Subcutaneous abdominal adipose tissue (tissue), 5 donors: ENCODE measurements at regions not wholly inside any gene's neighbourhood (a gene's known extent, or its start where the extent isn't known, plus 50 kb on each side); places are given as distances from the start of the nearest gene placed in this dataset.
"Not testable (repeated sequence)": the region's sequence is repeated elsewhere in the genome, so short reads cannot be mapped to it uniquely, and the experiment has no call there.

Experiments used
- H3K27ac ChIP-seq: one replicate; pipeline ENCODE4 v1.7.0; 2013; ENCODE audit warnings: low read depth, mild to moderate bottlenecking, inconsistent platforms, low read length, moderate library complexity
- H3K27me3 ChIP-seq, 5 donors: one replicate each; pipeline ENCODE4 v1.7.0; 2013; ENCODE audit warnings: low read length in 5 of 5, inconsistent platforms in 1 of 5; ENCODE audit not compliant: control insufficient read depth in 5 of 5, insufficient read depth in 4 of 5
- H3K36me3 ChIP-seq, 5 donors: one replicate each; pipeline ENCODE4 v1.7.0; 2013; ENCODE audit warnings: low read length in 5 of 5; ENCODE audit not compliant: control insufficient read depth in 5 of 5, insufficient read depth in 5 of 5
- H3K4me1 ChIP-seq, 5 donors: one replicate each; pipeline ENCODE4 v1.7.0; 2013; ENCODE audit warnings: low read length in 5 of 5, mild to moderate bottlenecking in 3 of 5, moderate library complexity in 1 of 5; ENCODE audit not compliant: control insufficient read depth in 5 of 5, insufficient read depth in 5 of 5
- H3K4me3 ChIP-seq, 5 donors: one replicate each; pipeline ENCODE4 v1.7.0; 2013; ENCODE audit warnings: low read length in 5 of 5, low read depth in 1 of 5
- H3K9ac ChIP-seq, 5 donors: one replicate each; pipeline ENCODE4 v1.7.0; 2013; ENCODE audit warnings: low read length in 5 of 5, mild to moderate bottlenecking in 4 of 5, moderate library complexity in 3 of 5
- H3K9me3 ChIP-seq, 5 donors: one replicate each; pipeline ENCODE4 v1.7.0; 2013; ENCODE audit warnings: low read length in 5 of 5; ENCODE audit not compliant: control insufficient read depth in 5 of 5
- donor health status: healthy.
- donor health status: healthy.
- donor health status: healthy.
- donor health status: healthy.
- donor health status: healthy.

DNA sequence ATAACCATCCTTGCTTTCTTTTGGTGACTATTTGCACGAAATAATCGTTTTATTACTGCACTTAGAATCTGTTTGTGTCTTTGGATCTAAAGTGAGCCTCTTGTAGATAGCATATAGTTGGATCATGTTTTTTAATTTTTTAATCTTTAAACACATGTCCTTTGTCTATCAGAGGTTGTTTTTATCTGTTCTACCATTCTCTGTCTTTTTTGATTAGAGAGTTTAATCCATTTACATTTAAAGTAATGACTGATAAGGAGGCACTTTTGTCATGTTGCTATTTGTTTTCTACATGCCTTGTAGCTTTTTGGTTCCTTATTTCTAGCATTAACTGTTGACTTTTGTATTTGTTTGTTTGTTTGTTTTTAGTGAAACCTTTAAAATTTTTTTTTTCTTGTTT is 506.2 kb upstream of the RGS6 start:
- H3K27ac ChIP-seq = no peak overlapping the region
- H3K4me3 ChIP-seq = no peak overlapping the region
- H3K9ac ChIP-seq = no peak overlapping the region
- no peaks in the 10 kb centered on the region for H3K27me3 ChIP-seq
- peaks cover 0 to 28% (median 12%) of the 10 kb centered on the region in 5 donors for H3K9me3 ChIP-seq
- H3K36me3 ChIP-seq = peaks cover 0 to 3% (median 0%) of the 10 kb centered on the region in 5 donors
- H3K4me1 ChIP-seq = no peaks in the 10 kb centered on the region

DNA sequence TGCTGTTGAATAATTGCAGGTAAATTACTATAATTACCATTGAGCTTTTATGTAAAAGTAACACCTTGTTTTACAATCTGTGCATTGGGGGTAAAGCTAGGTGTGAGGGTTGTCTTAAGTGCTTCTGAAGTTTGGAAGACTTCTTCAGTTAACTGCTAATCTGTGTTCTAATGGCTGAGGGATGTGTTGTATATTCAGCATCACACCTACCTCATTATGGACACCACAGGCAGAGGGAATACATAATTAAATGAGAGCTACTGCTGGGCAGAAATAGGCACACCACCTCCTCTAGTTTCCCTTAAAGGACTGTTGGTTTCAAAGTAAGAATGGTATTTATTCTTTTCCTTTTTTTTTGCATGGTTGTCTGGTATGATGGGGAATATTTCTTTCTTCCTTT is 502.3 kb upstream of the RGS6 start:
- Histone ChIP-seq H3K9me3 (peaks cover 0 to 19% (median 5%) of the 10 kb centered on the region in 5 donors), H3K9ac (no peak overlapping the region), H3K36me3 (no peaks in the 10 kb centered on the region), H3K4me3 (no peak overlapping the region), H3K27me3 (no peaks in the 10 kb centered on the region), H3K27ac (no peak overlapping the region), H3K4me1 (no peaks in the 10 kb centered on the region)

DNA sequence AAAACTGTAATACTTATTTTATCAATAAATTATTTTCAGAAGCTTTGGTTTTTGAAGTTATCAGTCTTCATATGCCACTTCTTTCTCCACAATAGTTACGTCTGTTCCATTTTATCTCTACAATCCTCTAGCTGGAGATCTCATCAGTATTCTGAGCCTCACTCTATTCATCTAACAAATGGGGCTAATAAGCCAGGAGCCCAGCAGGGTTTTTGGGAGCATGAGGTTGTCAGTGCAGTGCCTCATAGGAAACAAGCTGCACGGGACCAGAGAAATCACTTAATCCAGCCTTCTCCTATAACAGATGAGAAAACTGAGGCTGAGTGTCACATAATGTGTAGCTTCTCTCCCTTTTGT is 501.9 kb upstream of the RGS6 start:
- H3K27me3 ChIP-seq = no peaks in the 10 kb centered on the region
- no peak overlapping the region for H3K27ac ChIP-seq
- H3K4me3 ChIP-seq = no peak overlapping the region
- peaks cover 0 to 15% (median 5%) of the 10 kb centered on the region in 5 donors for H3K9me3 ChIP-seq
- H3K4me1 ChIP-seq = no peaks in the 10 kb centered on the region
- no peaks in the 10 kb centered on the region for H3K36me3 ChIP-seq
- no peak overlapping the region for H3K9ac ChIP-seq

DNA sequence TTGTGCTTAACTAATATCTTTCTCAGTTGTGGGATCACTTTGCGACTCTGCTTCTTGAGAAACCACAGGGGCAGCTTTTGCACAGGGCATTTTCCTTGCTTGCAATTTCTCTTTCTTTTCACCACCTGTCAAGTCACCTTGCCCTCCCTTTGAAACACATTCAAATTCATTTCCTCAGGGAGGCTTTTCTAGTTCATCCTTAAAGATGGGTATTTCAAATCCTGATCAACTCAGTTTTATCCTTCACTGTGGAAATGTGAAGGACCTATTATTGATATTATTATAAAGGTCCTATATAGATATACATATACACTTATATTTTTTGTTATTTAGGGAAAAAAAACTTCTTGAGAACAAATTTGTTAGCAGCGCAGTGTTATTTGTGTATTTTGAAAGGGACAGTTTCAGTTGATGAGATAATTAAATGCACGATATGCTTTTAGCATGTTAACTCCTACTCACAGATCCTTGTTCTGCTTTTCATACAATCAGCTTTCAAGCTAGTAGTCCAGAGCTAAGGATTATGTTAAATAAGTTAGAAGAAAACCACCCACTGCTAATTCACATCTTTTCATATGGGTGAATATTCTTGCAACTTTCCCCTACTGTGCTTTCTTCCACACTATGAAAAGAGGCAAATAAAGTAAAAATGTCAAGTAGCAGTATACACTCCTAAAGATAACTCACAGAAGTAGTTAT is 501.4 kb upstream of the RGS6 start:
- no peak overlapping the region for H3K27ac ChIP-seq
- no peak overlapping the region for H3K4me3 ChIP-seq
- no peaks in the 10 kb centered on the region for H3K27me3 ChIP-seq
- peaks cover 0 to 11% (median 2%) of the 10 kb centered on the region in 5 donors for H3K9me3 ChIP-seq
- no peak overlapping the region for H3K9ac ChIP-seq
- no peaks in the 10 kb centered on the region for H3K36me3 ChIP-seq
- no peaks in the 10 kb centered on the region for H3K4me1 ChIP-seq

DNA sequence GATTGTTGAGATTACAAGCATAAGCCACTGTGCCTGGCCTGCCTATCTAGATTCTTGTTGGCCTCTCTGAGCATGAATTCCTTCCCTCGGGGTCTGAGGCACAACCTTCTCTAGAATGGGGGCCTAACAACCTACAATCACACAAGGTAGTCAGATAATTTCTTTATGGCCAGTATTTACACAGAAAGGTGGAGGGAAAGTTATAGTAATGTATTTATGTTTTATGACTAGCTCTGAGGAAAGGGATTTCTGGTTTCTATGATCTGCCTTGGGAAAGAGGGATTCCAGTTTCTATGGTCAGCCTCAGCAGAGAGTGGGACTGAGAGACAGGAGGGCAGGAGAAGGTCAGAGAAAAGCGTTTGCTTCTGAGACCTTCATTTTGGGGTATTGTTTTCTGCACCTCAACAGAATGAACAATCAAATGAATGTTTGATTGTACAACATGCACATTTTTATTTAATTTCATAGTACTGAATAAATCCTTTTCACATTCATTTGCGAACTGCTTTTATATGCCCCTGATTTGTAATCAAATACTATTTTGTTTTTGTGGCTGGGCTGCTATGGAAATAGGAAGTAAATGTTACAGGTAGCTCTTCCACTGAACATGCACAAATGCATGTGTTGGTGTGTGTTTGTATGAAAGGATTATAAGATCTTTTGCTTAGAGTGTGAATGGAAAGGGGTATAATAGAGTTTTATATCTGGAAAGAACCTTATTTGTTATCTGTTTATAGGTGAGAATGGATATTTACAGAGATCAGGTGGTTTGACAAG is 499.7 kb upstream of the RGS6 start:
- Histone ChIP-seq H3K4me3 (no peak overlapping the region), H3K9ac (no peak overlapping the region), H3K27me3 (no peaks in the 10 kb centered on the region), H3K9me3 (peaks cover 0 to 1% (median 0%) of the 10 kb centered on the region in 5 donors), H3K36me3 (no peaks in the 10 kb centered on the region), H3K4me1 (no peaks in the 10 kb centered on the region), H3K27ac (no peak overlapping the region)

DNA sequence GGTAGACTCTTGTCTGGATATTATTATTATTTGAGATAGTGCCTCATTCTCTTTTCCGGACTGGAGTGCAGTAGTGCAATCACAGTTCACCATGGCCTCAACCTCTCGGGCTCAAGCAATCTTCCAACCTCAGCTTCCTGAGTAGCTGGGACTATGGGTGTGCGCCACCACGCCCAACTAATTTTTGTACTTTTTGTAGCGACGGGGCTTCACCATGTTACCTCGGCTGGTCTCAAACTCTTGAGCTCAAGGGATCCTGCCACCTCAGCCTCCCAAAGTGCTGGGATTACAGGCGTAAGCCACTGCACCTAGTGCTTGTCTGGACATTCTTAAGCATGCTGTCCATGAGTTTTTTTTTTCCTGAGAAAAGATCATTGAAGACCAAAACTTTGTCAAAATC is 498.9 kb upstream of the RGS6 start:
- H3K27ac ChIP-seq = no peak overlapping the region

DNA sequence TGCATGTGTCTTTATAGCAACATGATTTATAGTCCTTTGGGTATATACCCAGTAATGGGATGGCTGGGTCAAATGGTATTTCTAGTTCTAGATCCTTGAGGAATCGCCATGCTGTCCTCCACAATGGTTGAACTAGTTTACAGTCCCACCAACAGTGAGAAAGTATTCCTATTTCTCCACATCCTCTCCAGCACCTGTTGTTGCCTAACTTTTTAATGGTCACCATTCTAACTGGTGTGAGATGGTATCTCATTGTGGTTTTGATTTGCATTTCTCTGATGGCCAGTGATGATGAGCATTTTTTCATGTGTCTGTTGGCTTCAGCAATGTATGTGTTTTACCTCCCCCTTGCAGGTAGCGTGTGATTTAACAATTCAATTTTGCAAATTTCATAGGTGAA is 496.6 kb upstream of the RGS6 start:
- not testable (repeated sequence) for H3K9me3 ChIP-seq, H3K36me3 ChIP-seq, H3K9ac ChIP-seq, H3K27me3 ChIP-seq, H3K27ac ChIP-seq, H3K4me3 ChIP-seq
- H3K4me1 ChIP-seq = peaks cover 0 to 21% (median 15%) of the 10 kb centered on the region in 5 donors

More for the DNA sequence above, 498.9 kb upstream of the RGS6 start:
- Histone ChIP-seq H3K4me1 (no peaks in the 10 kb centered on the region), H3K9me3 (no peaks in the 10 kb centered on the region), H3K27me3 (no peaks in the 10 kb centered on the region), H3K36me3 (no peaks in the 10 kb centered on the region), H3K4me3 (no peak overlapping the region), H3K9ac (no peak overlapping the region)

DNA sequence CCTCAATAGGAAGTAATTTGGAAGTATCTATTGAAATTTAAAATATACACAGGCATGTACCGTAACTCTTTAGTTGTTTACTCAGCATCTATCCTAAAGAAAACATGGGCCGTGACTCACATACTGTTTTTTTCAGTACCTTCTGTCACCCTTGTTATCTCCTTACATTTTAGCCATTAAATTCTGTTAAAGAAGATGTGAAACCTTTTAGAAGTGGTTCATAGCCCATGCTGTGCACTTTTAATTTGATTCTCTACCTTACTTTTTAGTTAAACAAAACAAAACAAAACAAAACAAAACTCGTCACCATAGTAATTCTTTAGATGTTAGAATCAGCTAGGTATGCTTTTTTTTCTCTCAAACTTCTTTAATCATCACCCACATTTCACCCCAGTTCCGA is 494.4 kb upstream of the RGS6 start:
- H3K4me3 ChIP-seq = no peak overlapping the region
- no peaks in the 10 kb centered on the region for H3K27me3 ChIP-seq
- H3K4me1 ChIP-seq = peaks cover 0 to 40% (median 25%) of the 10 kb centered on the region in 5 donors
- no peak overlapping the region for H3K9ac ChIP-seq
- no peaks in the 10 kb centered on the region for H3K36me3 ChIP-seq
- H3K9me3 ChIP-seq = no peaks in the 10 kb centered on the region
- no peak overlapping the region for H3K27ac ChIP-seq

DNA sequence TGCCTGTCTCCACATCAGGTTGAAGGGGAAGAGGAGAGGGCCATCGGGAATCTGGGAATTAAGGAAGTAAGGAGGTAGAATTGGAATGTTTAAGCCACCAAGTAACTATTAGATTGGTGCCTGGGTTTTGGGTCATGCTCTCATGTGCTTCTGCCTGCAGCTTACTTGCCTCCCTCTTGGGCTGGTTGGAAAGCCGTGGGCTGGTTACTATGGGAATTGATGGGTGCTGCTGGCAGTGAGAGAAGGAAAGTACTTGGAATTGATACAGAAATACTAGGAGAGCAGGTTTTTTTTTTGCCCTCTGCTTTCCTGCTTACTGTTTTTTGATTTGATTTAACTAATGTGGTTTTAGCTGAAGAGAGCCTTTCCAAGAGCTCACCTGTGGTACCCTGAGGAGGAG is 493.5 kb upstream of the RGS6 start:
- no peaks in the 10 kb centered on the region for H3K36me3 ChIP-seq
- no peak overlapping the region for H3K9ac ChIP-seq
- no peaks in the 10 kb centered on the region for H3K9me3 ChIP-seq
- H3K4me1 ChIP-seq = peaks cover 0 to 48% (median 25%) of the 10 kb centered on the region in 5 donors
- H3K27me3 ChIP-seq = no peaks in the 10 kb centered on the region
- peak overlapping the region; percentile 9 for H3K27ac ChIP-seq
- no peak overlapping the region for H3K4me3 ChIP-seq

DNA sequence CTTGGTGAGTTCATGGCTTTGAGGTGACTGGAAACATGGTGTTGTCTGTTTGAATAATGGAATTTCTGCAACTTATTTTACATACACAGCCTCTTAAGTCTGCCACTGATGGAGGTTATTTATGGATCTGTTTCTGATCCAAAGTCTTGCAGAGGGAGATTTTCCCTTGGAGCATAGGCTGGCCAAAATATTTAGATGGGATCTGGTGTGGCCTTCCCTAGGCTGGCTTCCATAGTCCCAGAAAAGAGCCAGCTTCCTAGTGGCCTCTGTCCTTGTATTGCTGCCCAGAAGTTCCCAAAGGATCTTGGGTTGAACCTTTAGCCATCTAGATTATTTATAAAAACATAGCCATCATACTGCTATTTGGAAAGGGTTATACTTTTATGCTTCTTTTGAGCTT is 491.1 kb upstream of the RGS6 start:
- Histone ChIP-seq H3K9ac (no peak overlapping the region), H3K27me3 (no peaks in the 10 kb centered on the region), H3K4me1 (peaks cover 0 to 61% (median 27%) of the 10 kb centered on the region in 5 donors), H3K36me3 (no peaks in the 10 kb centered on the region), H3K4me3 (peak overlapping the region in 2 of 5 donors; percentile 30 to 37), H3K9me3 (no peaks in the 10 kb centered on the region), H3K27ac (peak overlapping the region; percentile 57)
